ENCODE measurements at regions not wholly inside any gene's neighbourhood (a gene's known extent, or its start where the extent isn't known, plus 50 kb on each side); places are given as distances from the start of the nearest gene placed in this dataset.
"Not testable (repeated sequence)": the region's sequence is repeated elsewhere in the genome, so short reads cannot be mapped to it uniquely, and the experiment has no call there.

- no peak for DNase-seq (ENCODE audit: low read depth)
These were observed 214.8 kb upstream of the UBL3 start for GRCh38 chr13:30065181-30065580.

GRCh38 chr13:30063892-30064291, 213.5 kb upstream of the UBL3 start:
- DNase-seq (ENCODE audit: low read depth) = no peak

GRCh38 chr13:30061217-30061616, 210.8 kb upstream of the UBL3 start:
- no peak for DNase-seq (ENCODE audit: low read depth)

GRCh38 chr13:30058429-30058828, 208.0 kb upstream of the UBL3 start:
- DNase-seq (ENCODE audit: low read depth) = no peak

- not testable (repeated sequence) for DNase-seq (ENCODE audit: low read depth)
These were observed 204.1 kb upstream of the UBL3 start for GRCh38 chr13:30054546-30054945.

GRCh38 chr13:30053939-30054338, 203.5 kb upstream of the UBL3 start:
- DNase-seq (ENCODE audit: low read depth) = no peak

- DNase-seq (ENCODE audit: low read depth) = no peak
These were observed 201.7 kb upstream of the UBL3 start for GRCh38 chr13:30052120-30052519.

- no peak for DNase-seq (ENCODE audit: low read depth)
These were observed 201.2 kb upstream of the UBL3 start for GRCh38 chr13:30051531-30052060.

GRCh38 chr13:30049692-30050091, 199.3 kb upstream of the UBL3 start:
- no peak for DNase-seq (ENCODE audit: low read depth)

GRCh38 chr13:30047154-30047874, 196.9 kb upstream of the UBL3 start:
- DNase-seq (ENCODE audit: low read depth) = no peak

- DNase-seq (ENCODE audit: low read depth) = no peak
These were observed 195.7 kb upstream of the UBL3 start for GRCh38 chr13:30045916-30046704.

- no peak for DNase-seq (ENCODE audit: low read depth)
These were observed 194.5 kb upstream of the UBL3 start for GRCh38 chr13:30044932-30045331.

GRCh38 chr13:30043631-30043925, 193.2 kb upstream of the UBL3 start:
- no peak for DNase-seq (ENCODE audit: low read depth)

GRCh38 chr13:30042891-30043630, 192.6 kb upstream of the UBL3 start:
- no peak for DNase-seq (ENCODE audit: low read depth)

- DNase-seq (ENCODE audit: low read depth) = no peak
These were observed 191.9 kb upstream of the UBL3 start for GRCh38 chr13:30042272-30042671.

- DNase-seq (ENCODE audit: low read depth) = no peak
These were observed 189.1 kb upstream of the UBL3 start for GRCh38 chr13:30039511-30039911.

GRCh38 chr13:30038884-30039283, 188.5 kb upstream of the UBL3 start:
- DNase-seq (ENCODE audit: low read depth) = no peak

GRCh38 chr13:30037766-30038165, 187.3 kb upstream of the UBL3 start:
- no peak for DNase-seq (ENCODE audit: low read depth)

GRCh38 chr13:30037306-30037705, 186.9 kb upstream of the UBL3 start:
- no peak for DNase-seq (ENCODE audit: low read depth)

- DNase-seq (ENCODE audit: low read depth) = no peak
These were observed 184.0 kb upstream of the UBL3 start for GRCh38 chr13:30034458-30034795.

GRCh38 chr13:30033681-30034457, 183.5 kb upstream of the UBL3 start:
- no peak for DNase-seq (ENCODE audit: low read depth)

GRCh38 chr13:30032263-30032662, 181.8 kb upstream of the UBL3 start:
- no peak for DNase-seq (ENCODE audit: low read depth)
